HG03139 (cell line): ENCODE measurements at regions not wholly inside any gene's neighbourhood (a gene's known extent, or its start where the extent isn't known, plus 50 kb on each side); places are given as distances from the start of the nearest gene placed in this dataset.
"Not testable (repeated sequence)": the region's sequence is repeated elsewhere in the genome, so short reads cannot be mapped to it uniquely, and the experiment has no call there.

ENCODE experiments used
- ATAC-seq: cut with Tn5 transposase; IDR thresholded peaks from one replicate; pipeline ENCODE4 v1.9.1; 2021; ENCODE audit not compliant: unreplicated experiment

GRCh38 chr5:167071981-167072610 lies 1219.3 kb upstream of the WWC1 start:
- no peak for ATAC-seq

GRCh38 chr5:167081561-167081960 lies 1209.9 kb upstream of the WWC1 start:
- ATAC-seq, result no peak

- no peak for ATAC-seq
Observed at GRCh38 chr5:167096816-167097215, 1194.6 kb upstream of the WWC1 start.

- ATAC-seq, result no peak
Observed at GRCh38 chr5:167104351-167104750, 1187.1 kb upstream of the WWC1 start.

GRCh38 chr5:167105941-167106340 lies 1185.5 kb upstream of the WWC1 start:
- ATAC-seq, result no peak

- no peak for ATAC-seq
Observed at GRCh38 chr5:167107684-167108083, 1183.8 kb upstream of the WWC1 start.

- not testable (repeated sequence) for ATAC-seq
Observed at GRCh38 chr5:167108266-167108665, 1183.2 kb upstream of the WWC1 start.

GRCh38 chr5:167112556-167112955 lies 1178.9 kb upstream of the WWC1 start:
- no peak for ATAC-seq

- ATAC-seq, result no peak
Observed at GRCh38 chr5:167122267-167122666, 1169.2 kb upstream of the WWC1 start.

GRCh38 chr5:167123126-167123525 lies 1168.3 kb upstream of the WWC1 start:
- no peak for ATAC-seq

- no peak for ATAC-seq
Observed at GRCh38 chr5:167128581-167128980, 1162.9 kb upstream of the WWC1 start.

- no peak for ATAC-seq
Observed at GRCh38 chr5:167140548-167141291, 1150.7 kb upstream of the WWC1 start.

- ATAC-seq, result no peak
Observed at GRCh38 chr5:167143716-167144115, 1147.7 kb upstream of the WWC1 start.

GRCh38 chr5:167145841-167146240 lies 1145.6 kb upstream of the WWC1 start:
- ATAC-seq, result no peak

GRCh38 chr5:167147879-167148278 lies 1143.6 kb upstream of the WWC1 start:
- ATAC-seq, result no peak

GRCh38 chr5:167150661-167151060 lies 1140.8 kb upstream of the WWC1 start:
- no peak for ATAC-seq

- no peak for ATAC-seq
Observed at GRCh38 chr5:167152561-167152960, 1138.9 kb upstream of the WWC1 start.

GRCh38 chr5:167155387-167156005 lies 1135.9 kb upstream of the WWC1 start:
- ATAC-seq, result no peak

- ATAC-seq, result no peak
Observed at GRCh38 chr5:167156446-167156845, 1135.0 kb upstream of the WWC1 start.

GRCh38 chr5:167158588-167158987 lies 1132.9 kb upstream of the WWC1 start:
- ATAC-seq, result no peak

GRCh38 chr5:167160388-167160787 lies 1131.1 kb upstream of the WWC1 start:
- ATAC-seq, result no peak

GRCh38 chr5:167166696-167167095 lies 1124.7 kb upstream of the WWC1 start:
- no peak for ATAC-seq
